HEK293 (cell line): ENCODE measurements at regions not wholly inside any gene's neighbourhood (a gene's known extent, or its start where the extent isn't known, plus 50 kb on each side); places are given as distances from the start of the nearest gene placed in this dataset.

ENCODE experiments used
- CTCF ChIA-PET: fragments of 350-600 bp; formaldehyde crosslinking; extraction: SDS; loops from one replicate; lab custom pipeline; 2021; ENCODE audit warnings: antibody characterized with exemption; lab: Yijun Ruan, JAX
- POLR2A ChIA-PET: fragments of 300-600 bp; formaldehyde crosslinking; extraction: SDS; loops from one replicate; lab custom pipeline; 2020; ENCODE audit warnings: antibody characterized with exemption, inconsistent platforms; lab: Yijun Ruan, JAX
- H3K27ac ChIP-seq: fragments of 200-500 bp; sonication (Bioruptor generic); 2 replicates; pipeline ENCODE4 v1.5.1; 2014; ENCODE audit warnings: low read depth, low read length, control low read depth, inconsistent platforms; ENCODE audit errors: extremely low read depth
- H3K36me3 ChIP-seq, 2 experiments: fragments of 200-500 bp in 1 of 2; sonication (Bioruptor generic) in 1 of 2; 1 replicate in 1 of 2; 2 replicates in 1 of 2; pipeline ENCODE4 v1.5.1; 2014 to 2017; ENCODE audit warnings: inconsistent platforms in 2 of 2, low read length in 2 of 2; ENCODE audit not compliant: control insufficient read depth in 2 of 2, insufficient read depth in 1 of 2
- H3K4me1 ChIP-seq: fragments of 200-500 bp; sonication (Bioruptor generic); 2 replicates; pipeline ENCODE4 v1.5.1; 2014; ENCODE audit warnings: mild to moderate bottlenecking, low read length, inconsistent platforms; ENCODE audit not compliant: control insufficient read depth, insufficient read depth
- H3K4me3 ChIP-seq: 2 replicates; pipeline ENCODE4 v1.5.1; 2011; ENCODE audit warnings: low read depth, mild to moderate bottlenecking, control low read depth, low read length, moderate library complexity
- H3K9me3 ChIP-seq: fragments of 200-500 bp; sonication (Bioruptor generic); 2 replicates; pipeline ENCODE4 v1.5.1; 2014; ENCODE audit warnings: low read depth, low read length, inconsistent platforms; ENCODE audit not compliant: control insufficient read depth, insufficient read depth
- KLF7 ChIP-seq: fragments of 450-650 bp; formaldehyde crosslinking; IDR thresholded peaks from 2 replicates; pipeline ENCODE4 v1.5.1; 2016; ENCODE audit warnings: missing biosample characterization, missing genetic modification characterization, borderline replicate concordance
- KLF9 ChIP-seq: fragments of 450-650 bp; formaldehyde crosslinking; IDR thresholded peaks from 2 replicates; pipeline ENCODE4 v1.5.1; 2016; ENCODE audit warnings: missing biosample characterization, missing genetic modification characterization, low read depth
- REPIN1 ChIP-seq: fragments of 450-650 bp; formaldehyde crosslinking; IDR thresholded peaks from 2 replicates; pipeline ENCODE4 v1.5.1; 2017; ENCODE audit warnings: missing biosample characterization, missing genetic modification characterization, low read depth
- SCRT1 ChIP-seq: fragments of 450-650 bp; formaldehyde crosslinking; IDR thresholded peaks from 2 replicates; pipeline ENCODE4 v1.5.1; 2016; ENCODE audit warnings: missing biosample characterization, missing genetic modification characterization, borderline replicate concordance
- SETDB1 ChIP-seq: IDR thresholded peaks from one replicate; pipeline ENCODE4 v1.6.1; 2017; ENCODE audit warnings: mild to moderate bottlenecking, low read length, moderate library complexity, mixed read lengths; ENCODE audit not compliant: insufficient read length
- ZFP41 ChIP-seq: fragments of 450-650 bp; formaldehyde crosslinking; IDR thresholded peaks from 2 replicates; pipeline ENCODE4 v1.5.1; 2016; ENCODE audit warnings: missing biosample characterization, missing genetic modification characterization, borderline replicate concordance
- ZNF157 ChIP-seq: fragments of 450-650 bp; formaldehyde crosslinking; IDR thresholded peaks from 2 replicates; pipeline ENCODE4 v1.5.1; 2016; ENCODE audit warnings: missing biosample characterization, missing genetic modification characterization
- ZNF16 ChIP-seq: fragments of 450-650 bp; formaldehyde crosslinking; IDR thresholded peaks from 2 replicates; pipeline ENCODE4 v1.5.1; 2016; ENCODE audit warnings: low read depth, missing biosample characterization, missing genetic modification characterization
- ZNF184 ChIP-seq: fragments of 450-650 bp; IDR thresholded peaks from 2 replicates; pipeline ENCODE4 v1.5.1; 2018; ENCODE audit warnings: missing biosample characterization, mild to moderate bottlenecking, missing genetic modification characterization
- ZNF2 ChIP-seq: fragments of 450-650 bp; formaldehyde crosslinking; IDR thresholded peaks from 2 replicates; pipeline ENCODE4 v1.5.1; 2016; ENCODE audit warnings: missing biosample characterization, missing genetic modification characterization
- ZNF266 ChIP-seq: fragments of 450-650 bp; formaldehyde crosslinking; IDR thresholded peaks from 2 replicates; pipeline ENCODE4 v1.5.1; 2016; ENCODE audit warnings: missing biosample characterization, missing genetic modification characterization, low read depth
- ZNF311 ChIP-seq: fragments of 450-650 bp; formaldehyde crosslinking; IDR thresholded peaks from 2 replicates; pipeline ENCODE4 v1.5.1; 2017; ENCODE audit warnings: missing biosample characterization, missing genetic modification characterization, borderline replicate concordance
- ZNF366 ChIP-seq: fragments of 450-650 bp; formaldehyde crosslinking; conservative IDR thresholded peaks from 2 replicates; pipeline ENCODE4 v1.5.1; 2016; ENCODE audit warnings: missing biosample characterization, missing genetic modification characterization
- ZNF768 ChIP-seq: fragments of 450-650 bp; formaldehyde crosslinking; IDR thresholded peaks from 2 replicates; pipeline ENCODE4 v1.5.1; 2018; ENCODE audit warnings: missing biosample characterization, mild to moderate bottlenecking, missing genetic modification characterization
- ZNF792 ChIP-seq: fragments of 450-650 bp; formaldehyde crosslinking; IDR thresholded peaks from 2 replicates; pipeline ENCODE4 v1.5.1; 2016; ENCODE audit warnings: missing biosample characterization, missing genetic modification characterization
- ZNF843 ChIP-seq: fragments of 450-650 bp; formaldehyde crosslinking; IDR thresholded peaks from 2 replicates; pipeline ENCODE4 v1.5.1; 2016; ENCODE audit warnings: missing biosample characterization, missing genetic modification characterization
- ZXDB ChIP-seq: fragments of 450-650 bp; formaldehyde crosslinking; IDR thresholded peaks from 2 replicates; pipeline ENCODE4 v1.5.1; 2016; ENCODE audit warnings: missing biosample characterization, missing genetic modification characterization
- TF ChIP-seq, protein P1 (sequence below): sonication (generic); formaldehyde crosslinking; IDR thresholded peaks from 2 replicates; pipeline ENCODE4 v1.8.1; 2022; ENCODE audit warnings: mild to moderate bottlenecking, moderate library complexity, missing genetic modification reagents
- TF ChIP-seq, protein P2 (sequence below): fragments of 450-650 bp; formaldehyde crosslinking; IDR thresholded peaks from 2 replicates; pipeline ENCODE4 v1.5.1; 2016; ENCODE audit warnings: missing biosample characterization, missing genetic modification characterization
- TF ChIP-seq, protein P3 (sequence below): fragments of 450-650 bp; formaldehyde crosslinking; IDR thresholded peaks from 2 replicates; pipeline ENCODE4 v1.5.1; 2017; ENCODE audit warnings: missing biosample characterization, missing genetic modification characterization
- TF ChIP-seq, protein P4 (sequence below): fragments of 450-650 bp; formaldehyde crosslinking; IDR thresholded peaks from 2 replicates; pipeline ENCODE4 v1.5.1; 2016; ENCODE audit warnings: missing biosample characterization, missing genetic modification characterization

DNA sequence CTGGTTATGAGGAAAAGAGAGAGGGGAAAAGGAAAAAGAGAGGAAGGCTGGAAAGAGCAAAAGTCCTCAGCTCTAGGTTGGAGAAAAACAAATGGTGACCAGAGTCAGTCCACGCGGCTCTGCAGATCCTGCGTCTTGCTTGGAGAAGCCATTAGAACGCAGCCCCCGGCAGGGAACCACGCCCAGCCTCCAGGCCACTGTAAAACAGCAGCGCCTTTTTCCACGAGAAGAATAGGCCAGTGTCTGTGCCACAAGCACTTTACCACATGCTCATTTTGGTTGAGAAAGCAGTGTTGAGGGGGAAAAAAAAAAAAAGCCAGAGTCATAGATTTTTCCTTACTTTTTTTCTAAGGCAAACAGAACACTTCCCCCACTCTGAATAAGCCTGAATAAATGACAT is 846.9 kb upstream of the ADAMTS5 start (continued):
- no peak for TF ChIP-seq ZNF2 (tag by site-specific recombination)
- TF ChIP-seq, protein P1, sequence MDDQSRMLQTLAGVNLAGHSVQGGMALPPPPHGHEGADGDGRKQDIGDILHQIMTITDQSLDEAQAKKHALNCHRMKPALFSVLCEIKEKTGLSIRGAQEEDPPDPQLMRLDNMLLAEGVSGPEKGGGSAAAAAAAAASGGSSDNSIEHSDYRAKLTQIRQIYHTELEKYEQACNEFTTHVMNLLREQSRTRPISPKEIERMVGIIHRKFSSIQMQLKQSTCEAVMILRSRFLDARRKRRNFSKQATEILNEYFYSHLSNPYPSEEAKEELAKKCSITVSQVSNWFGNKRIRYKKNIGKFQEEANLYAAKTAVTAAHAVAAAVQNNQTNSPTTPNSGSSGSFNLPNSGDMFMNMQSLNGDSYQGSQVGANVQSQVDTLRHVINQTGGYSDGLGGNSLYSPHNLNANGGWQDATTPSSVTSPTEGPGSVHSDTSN (CRISPR knock-in tag) = no peak
- TF ChIP-seq, protein P2, sequence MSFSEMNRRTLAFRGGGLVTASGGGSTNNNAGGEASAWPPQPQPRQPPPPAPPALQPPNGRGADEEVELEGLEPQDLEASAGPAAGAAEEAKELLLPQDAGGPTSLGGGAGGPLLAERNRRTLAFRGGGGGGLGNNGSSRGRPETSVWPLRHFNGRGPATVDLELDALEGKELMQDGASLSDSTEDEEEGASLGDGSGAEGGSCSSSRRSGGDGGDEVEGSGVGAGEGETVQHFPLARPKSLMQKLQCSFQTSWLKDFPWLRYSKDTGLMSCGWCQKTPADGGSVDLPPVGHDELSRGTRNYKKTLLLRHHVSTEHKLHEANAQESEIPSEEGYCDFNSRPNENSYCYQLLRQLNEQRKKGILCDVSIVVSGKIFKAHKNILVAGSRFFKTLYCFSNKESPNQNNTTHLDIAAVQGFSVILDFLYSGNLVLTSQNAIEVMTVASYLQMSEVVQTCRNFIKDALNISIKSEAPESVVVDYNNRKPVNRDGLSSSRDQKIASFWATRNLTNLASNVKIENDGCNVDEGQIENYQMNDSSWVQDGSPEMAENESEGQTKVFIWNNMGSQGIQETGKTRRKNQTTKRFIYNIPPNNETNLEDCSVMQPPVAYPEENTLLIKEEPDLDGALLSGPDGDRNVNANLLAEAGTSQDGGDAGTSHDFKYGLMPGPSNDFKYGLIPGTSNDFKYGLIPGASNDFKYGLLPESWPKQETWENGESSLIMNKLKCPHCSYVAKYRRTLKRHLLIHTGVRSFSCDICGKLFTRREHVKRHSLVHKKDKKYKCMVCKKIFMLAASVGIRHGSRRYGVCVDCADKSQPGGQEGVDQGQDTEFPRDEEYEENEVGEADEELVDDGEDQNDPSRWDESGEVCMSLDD = no peak
- TF ChIP-seq, all 188 proteins: peak for 0

DNA sequence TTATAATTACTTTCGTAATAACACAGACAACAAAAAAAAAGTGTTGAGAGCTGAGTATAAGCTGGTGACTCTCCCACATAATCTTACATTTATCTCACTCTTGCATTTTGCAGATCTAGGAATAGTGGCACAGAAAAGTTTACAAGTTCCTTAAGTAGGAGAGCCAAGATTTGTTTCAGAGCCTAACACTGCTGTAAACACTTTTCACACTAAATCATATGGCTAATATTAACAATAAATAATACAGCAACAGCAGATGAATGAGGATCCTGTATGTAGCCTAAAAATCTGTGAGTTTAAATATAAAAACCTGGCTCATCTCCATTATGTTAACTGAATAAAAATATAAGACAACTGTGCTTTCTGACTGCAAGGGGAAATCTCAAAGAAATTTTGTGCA is 846.5 kb upstream of the ADAMTS5 start:
- POLR2A ChIA-PET = interaction anchor here (0.6 to 0.7 kb wide), 2 partner anchors 286 to 1132 kb away, joined by 4 to 5 read pairs; no protein-coding TSS in a partner anchor
- no peak overlapping the region for H3K27ac ChIP-seq
- H3K4me1 ChIP-seq = no peaks in the 10 kb centered on the region
- H3K9me3 ChIP-seq = no peaks in the 10 kb centered on the region
- CTCF ChIA-PET = interaction anchor here (1.3 to 2.2 kb wide), 2 partner anchors 10 to 13 kb away, joined by 3 to 14 read pairs; no protein-coding TSS in a partner anchor
- TF ChIP-seq ZNF843 (tag by site-specific recombination) (no peak), ZFP41 (tag by site-specific recombination) (no peak), ZNF768 (no peak), SETDB1 (no peak), SCRT1 (tag by site-specific recombination) (no peak), ZNF157 (no peak), ZNF311 (tag by site-specific recombination) (no peak), ZNF366 (no peak), KLF9 (tag by site-specific recombination) (no peak), ZNF184 (tag by site-specific recombination) (no peak), ZXDB (tag by site-specific recombination) (no peak), REPIN1 (tag by site-specific recombination) (no peak), ZNF16 (tag by site-specific recombination) (no peak), ZNF792 (tag by site-specific recombination) (no peak), KLF7 (tag by site-specific recombination) (no peak), ZNF266 (tag by site-specific recombination) (no peak)
- TF ChIP-seq, protein P3, sequence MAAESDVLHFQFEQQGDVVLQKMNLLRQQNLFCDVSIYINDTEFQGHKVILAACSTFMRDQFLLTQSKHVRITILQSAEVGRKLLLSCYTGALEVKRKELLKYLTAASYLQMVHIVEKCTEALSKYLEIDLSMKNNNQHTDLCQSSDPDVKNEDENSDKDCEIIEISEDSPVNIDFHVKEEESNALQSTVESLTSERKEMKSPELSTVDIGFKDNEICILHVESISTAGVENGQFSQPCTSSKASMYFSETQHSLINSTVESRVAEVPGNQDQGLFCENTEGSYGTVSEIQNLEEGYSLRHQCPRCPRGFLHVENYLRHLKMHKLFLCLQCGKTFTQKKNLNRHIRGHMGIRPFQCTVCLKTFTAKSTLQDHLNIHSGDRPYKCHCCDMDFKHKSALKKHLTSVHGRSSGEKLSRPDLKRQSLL (tag by site-specific recombination) = no peak
- TF ChIP-seq, protein P4, sequence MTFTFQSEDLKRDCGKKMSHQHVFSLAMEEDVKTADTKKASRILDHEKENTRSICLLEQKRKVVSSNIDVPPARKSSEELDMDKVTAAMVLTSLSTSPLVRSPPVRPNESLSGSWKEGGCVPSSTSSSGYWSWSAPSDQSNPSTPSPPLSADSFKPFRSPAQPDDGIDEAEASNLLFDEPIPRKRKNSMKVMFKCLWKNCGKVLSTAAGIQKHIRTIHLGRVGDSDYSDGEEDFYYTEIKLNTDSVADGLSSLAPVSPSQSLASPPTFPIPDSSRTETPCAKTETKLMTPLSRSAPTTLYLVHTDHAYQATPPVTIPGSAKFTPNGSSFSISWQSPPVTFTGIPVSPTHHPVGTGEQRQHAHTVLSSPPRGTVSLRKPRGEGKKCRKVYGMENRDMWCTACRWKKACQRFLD = no peak
- TF ChIP-seq, protein P2 = no peak
- no peak overlapping the region for H3K4me3 ChIP-seq
- H3K36me3 ChIP-seq = no peaks in the 10 kb centered on the region
